GM12891 (cell line): ENCODE measurements at regions not wholly inside any gene's neighbourhood (a gene's known extent, or its start where the extent isn't known, plus 50 kb on each side); places are given as distances from the start of the nearest gene placed in this dataset.

ENCODE experiments used
- POLR2A ChIP-seq: IDR thresholded peaks from 2 replicates; pipeline ENCODE4 v1.6.1; 2011; ENCODE audit warnings: low read depth, low read length, control low read depth
- SPI1 ChIP-seq: IDR thresholded peaks from 2 replicates; pipeline ENCODE4 v1.6.1; 2011; ENCODE audit warnings: low read depth, low read length, control low read depth

- TF ChIP-seq SPI1 (no peak), POLR2A (no peak)
Measured at GRCh38 chr2:145729993-145730770, 1210.3 kb upstream of the ZEB2 start.
